Mesothelial cell of epicardium (in vitro differentiated cells): ENCODE measurements at regions not wholly inside any gene's neighbourhood (a gene's known extent, or its start where the extent isn't known, plus 50 kb on each side); places are given as distances from the start of the nearest gene placed in this dataset.

Experiments
- DNase-seq, 2 experiments: peaks; one replicate each; pipeline ENCODE4 v3.0.0; 2021; ENCODE audit warnings: low spot score in 2 of 2; ENCODE audit not compliant: unreplicated experiment in 2 of 2
- H3K27ac Mint-ChIP-seq: 2 replicates; pipeline ENCODE4 v1.8.0; 2021; ENCODE audit warnings: mixed read lengths
- H3K27me3 Mint-ChIP-seq: 2 replicates; pipeline ENCODE4 v1.8.0; 2021; ENCODE audit warnings: low read depth, mixed read lengths
- H3K36me3 Mint-ChIP-seq: 2 replicates; pipeline ENCODE4 v1.8.0; 2021; ENCODE audit warnings: mixed read lengths
- H3K4me1 Mint-ChIP-seq: 2 replicates; pipeline ENCODE4 v1.8.0; 2021; ENCODE audit warnings: mixed read lengths
- H3K4me3 Mint-ChIP-seq: 2 replicates; pipeline ENCODE4 v1.8.0; 2021; ENCODE audit warnings: mild to moderate bottlenecking, moderate library complexity, mixed read lengths
- H3K9me3 Mint-ChIP-seq: 2 replicates; pipeline ENCODE4 v1.8.0; 2021; ENCODE audit warnings: mixed read lengths
- TF ChIP-seq, protein P1 (sequence below): fragments of 200-600 bp; sonication (generic); IDR thresholded peaks from one replicate; pipeline ENCODE4 v1.5.0; 2021; ENCODE audit warnings: antibody characterized with exemption; ENCODE audit not compliant: unreplicated experiment

DNA sequence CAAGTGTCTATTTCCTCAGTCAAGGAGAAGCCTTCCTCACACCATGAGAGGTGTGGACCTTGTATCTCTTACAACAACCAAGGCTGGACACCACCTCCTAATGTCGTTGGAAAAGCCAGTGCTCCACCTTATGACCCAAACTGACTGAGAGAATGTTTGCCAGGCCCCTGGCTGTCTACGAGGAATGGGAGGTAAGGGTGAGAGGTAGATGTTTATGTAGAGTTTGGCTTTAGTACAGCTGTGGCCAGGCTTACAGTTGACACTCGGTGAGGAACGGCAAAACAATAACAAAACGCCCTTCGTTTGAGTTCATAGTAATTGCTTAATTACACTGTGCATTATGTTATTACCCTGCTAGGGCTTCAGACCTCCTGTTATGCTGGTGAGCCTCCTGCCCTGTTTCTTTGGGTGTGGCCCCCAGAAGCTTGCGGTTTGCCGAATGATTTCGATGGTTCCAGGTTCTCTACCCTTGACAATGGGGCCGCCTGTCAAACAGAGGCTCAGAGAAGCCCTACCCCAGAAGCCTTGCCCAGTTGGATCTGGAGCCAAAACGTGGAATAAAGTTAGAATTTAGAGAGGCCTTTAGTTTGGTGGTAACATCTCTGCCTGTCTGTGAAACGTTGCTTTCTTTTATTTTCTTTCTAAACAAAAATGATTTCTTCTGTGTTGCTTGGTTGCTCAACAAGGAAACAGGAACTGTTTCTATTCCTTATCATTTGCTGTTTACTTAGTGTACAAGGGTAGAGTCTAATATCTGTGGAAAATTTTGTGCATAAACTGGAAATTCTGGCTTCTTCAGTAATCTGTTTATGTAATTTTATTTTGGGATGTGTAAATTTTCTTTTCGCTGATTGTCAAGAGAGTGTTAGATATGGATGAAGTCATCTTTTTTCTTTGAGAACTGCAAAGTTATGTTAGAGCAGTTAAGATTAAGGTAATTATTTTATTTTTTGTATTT, 60.4 kb upstream of the FOXQ1 start:
- peaks cover 9% of the 10 kb centered on the region for H3K9me3 Mint-ChIP-seq
- no peak for DNase-seq

DNA sequence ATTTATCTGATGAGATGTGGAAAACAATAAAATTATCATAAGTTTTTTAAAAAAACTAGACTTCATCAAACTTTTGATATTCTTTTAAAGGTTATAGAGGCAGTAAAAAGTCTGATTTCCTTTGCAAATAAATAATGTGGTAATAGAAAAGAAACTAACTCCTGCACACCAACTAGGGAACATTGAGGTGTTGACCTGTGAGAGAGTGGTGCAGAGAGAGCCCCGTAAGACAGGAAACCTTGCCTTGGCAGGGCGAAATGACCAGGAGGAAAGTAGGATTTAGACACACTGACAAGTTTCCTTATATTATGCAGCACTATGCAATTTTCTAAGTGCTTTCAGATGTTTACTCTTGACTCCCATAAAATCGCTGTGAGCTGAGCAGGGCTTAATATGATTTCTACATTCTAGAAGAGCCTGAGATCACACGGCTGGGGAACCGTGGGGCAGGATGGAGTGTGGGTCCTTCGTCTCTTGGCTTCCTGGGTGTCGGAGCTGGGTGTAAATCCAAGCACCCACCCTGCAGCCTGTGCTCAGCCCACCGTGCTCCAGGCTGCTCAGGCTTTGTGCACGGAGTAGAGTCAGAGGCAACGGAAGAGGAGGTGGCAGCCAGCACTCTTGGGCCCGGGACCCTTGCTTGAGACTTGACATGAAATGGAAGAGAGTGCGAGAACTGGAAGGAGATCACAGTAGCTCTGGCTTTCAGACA, 61.3 kb upstream of the FOXQ1 start:
- H3K36me3 Mint-ChIP-seq: no peaks in the 10 kb centered on the region
- peaks cover 3% of the 10 kb centered on the region for H3K4me1 Mint-ChIP-seq
- DNase-seq: no peak
- peaks cover 9% of the 10 kb centered on the region for H3K9me3 Mint-ChIP-seq
- TF ChIP-seq, protein P1, sequence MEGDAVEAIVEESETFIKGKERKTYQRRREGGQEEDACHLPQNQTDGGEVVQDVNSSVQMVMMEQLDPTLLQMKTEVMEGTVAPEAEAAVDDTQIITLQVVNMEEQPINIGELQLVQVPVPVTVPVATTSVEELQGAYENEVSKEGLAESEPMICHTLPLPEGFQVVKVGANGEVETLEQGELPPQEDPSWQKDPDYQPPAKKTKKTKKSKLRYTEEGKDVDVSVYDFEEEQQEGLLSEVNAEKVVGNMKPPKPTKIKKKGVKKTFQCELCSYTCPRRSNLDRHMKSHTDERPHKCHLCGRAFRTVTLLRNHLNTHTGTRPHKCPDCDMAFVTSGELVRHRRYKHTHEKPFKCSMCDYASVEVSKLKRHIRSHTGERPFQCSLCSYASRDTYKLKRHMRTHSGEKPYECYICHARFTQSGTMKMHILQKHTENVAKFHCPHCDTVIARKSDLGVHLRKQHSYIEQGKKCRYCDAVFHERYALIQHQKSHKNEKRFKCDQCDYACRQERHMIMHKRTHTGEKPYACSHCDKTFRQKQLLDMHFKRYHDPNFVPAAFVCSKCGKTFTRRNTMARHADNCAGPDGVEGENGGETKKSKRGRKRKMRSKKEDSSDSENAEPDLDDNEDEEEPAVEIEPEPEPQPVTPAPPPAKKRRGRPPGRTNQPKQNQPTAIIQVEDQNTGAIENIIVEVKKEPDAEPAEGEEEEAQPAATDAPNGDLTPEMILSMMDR: no peak
- peaks cover 43% of the 10 kb centered on the region for H3K27me3 Mint-ChIP-seq
- no peak overlapping the region for H3K27ac Mint-ChIP-seq
- H3K4me3 Mint-ChIP-seq: no peak overlapping the region

More for the DNA sequence above, 60.4 kb upstream of the FOXQ1 start:
- no peaks in the 10 kb centered on the region for H3K36me3 Mint-ChIP-seq
- H3K4me3 Mint-ChIP-seq: no peak overlapping the region
- TF ChIP-seq, protein P1: no peak
- H3K27ac Mint-ChIP-seq: no peak overlapping the region
- peaks cover 3% of the 10 kb centered on the region for H3K4me1 Mint-ChIP-seq
- peaks cover 47% of the 10 kb centered on the region for H3K27me3 Mint-ChIP-seq

DNA sequence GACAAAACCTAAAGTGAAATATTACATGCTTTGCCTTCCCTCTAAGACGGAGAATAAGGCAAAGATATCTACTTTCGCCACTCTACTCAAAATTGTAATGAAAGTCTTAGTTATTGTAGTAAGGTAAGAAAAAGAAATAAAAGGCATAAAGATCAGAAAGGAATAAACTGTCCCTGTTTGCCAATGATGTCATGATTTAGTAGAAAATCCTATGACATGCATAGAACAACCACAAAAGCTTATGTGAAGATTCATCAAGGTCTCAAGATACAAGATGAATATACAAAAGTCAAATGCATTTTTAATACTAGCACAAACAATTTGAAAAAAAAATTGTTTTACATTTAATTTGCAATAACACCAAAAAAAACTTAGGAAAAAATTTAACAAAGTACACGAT, 64.0 kb upstream of the FOXQ1 start:
- no peak for DNase-seq
- Mint-ChIP-seq H3K4me1 (peaks cover 3% of the 10 kb centered on the region), H3K9me3 (peaks cover 9% of the 10 kb centered on the region), H3K4me3 (no peak overlapping the region), H3K27ac (no peak overlapping the region), H3K27me3 (peaks cover 43% of the 10 kb centered on the region), H3K36me3 (no peaks in the 10 kb centered on the region)
- TF ChIP-seq, protein P1: no peak

DNA sequence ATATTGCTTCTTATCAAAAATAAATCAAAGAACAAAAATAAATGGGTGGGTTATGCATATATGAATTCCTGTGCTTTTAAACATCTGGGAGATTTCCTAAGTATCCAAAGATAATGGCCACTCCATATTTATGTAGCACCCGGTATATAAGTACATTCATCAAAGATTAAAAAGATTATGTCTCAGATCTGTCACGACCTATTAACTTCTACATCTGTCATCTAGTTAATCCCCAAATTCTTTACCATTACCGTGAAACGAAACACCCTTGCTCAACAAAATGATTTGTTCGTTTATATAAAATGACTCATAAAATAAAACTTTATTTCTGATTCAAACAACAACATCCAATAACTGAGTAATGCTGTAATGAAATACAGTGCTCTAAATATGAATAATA, 64.8 kb upstream of the FOXQ1 start:
- Mint-ChIP-seq H3K27ac (no peak overlapping the region), H3K27me3 (peaks cover 46% of the 10 kb centered on the region), H3K4me3 (no peak overlapping the region), H3K36me3 (no peaks in the 10 kb centered on the region), H3K9me3 (peaks cover 9% of the 10 kb centered on the region), H3K4me1 (peaks cover 3% of the 10 kb centered on the region)
- TF ChIP-seq, protein P1: no peak
- no peak for DNase-seq

DNA sequence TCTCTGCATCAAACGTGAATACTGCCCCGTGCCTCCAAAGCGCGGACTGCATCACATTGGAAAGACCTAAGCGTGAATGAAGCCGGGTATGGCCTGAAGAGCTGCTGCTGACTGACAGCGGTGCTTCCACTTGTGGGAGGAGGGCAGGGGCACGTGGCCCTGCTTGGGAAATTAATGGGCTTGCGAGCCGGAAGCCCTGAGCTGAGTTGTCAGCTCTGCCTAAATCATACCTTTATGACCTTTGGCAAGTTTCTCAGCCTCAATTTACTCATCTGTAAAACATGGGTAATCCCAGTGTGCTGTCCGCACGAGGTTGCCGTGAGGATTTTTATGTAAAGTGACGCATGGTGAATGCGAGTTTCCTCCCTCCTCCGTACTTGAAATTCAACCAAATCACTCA, 67.0 kb upstream of the FOXQ1 start:
- peaks cover 9% of the 10 kb centered on the region for H3K9me3 Mint-ChIP-seq
- no peak overlapping the region for H3K4me3 Mint-ChIP-seq
- no peak overlapping the region for H3K27ac Mint-ChIP-seq
- H3K4me1 Mint-ChIP-seq: no peaks in the 10 kb centered on the region
- TF ChIP-seq, protein P1: no peak
- H3K36me3 Mint-ChIP-seq: no peaks in the 10 kb centered on the region
- H3K27me3 Mint-ChIP-seq: peaks cover 44% of the 10 kb centered on the region
- no peak for DNase-seq
